ENCODE measurements at regions not wholly inside any gene's neighbourhood (a gene's known extent, or its start where the extent isn't known, plus 50 kb on each side); places are given as distances from the start of the nearest gene placed in this dataset.

- FAIRE-seq = no peak
- POLR2A ChIA-PET = no interaction called here
These were observed 117.6 kb upstream of the TMPRSS15 start for GRCh38 chr21:18521204-18521603.

More at GRCh38 chr21:18521204-18521603, 117.6 kb upstream of the TMPRSS15 start:
- Histone ChIP-seq H3K4me1 (ENCODE audit: control insufficient read depth, extremely low read depth, insufficient read depth, low read length) (no peaks in the 10 kb centered on the region), H2AFZ (ENCODE audit: low read depth, low read length) (no peak overlapping the region), H3K9me3 (replicated peaks; ENCODE audit: control insufficient read depth, insufficient read depth, low read length) (no peaks in the 10 kb centered on the region), H3K9me1 (replicated peaks; ENCODE audit: control insufficient read depth, extremely low read depth, insufficient read depth, low read length) (no peaks in the 10 kb centered on the region), H3K4me2 (ENCODE audit: insufficient read depth, low read length) (no peak overlapping the region), H4K20me1 (replicated peaks; ENCODE audit: control insufficient read depth, extremely low read depth, insufficient read depth, low read length) (no peaks in the 10 kb centered on the region), H3K79me2 (ENCODE audit: control insufficient read depth, insufficient read depth, low read length) (no peaks in the 10 kb centered on the region), H3K27ac (ENCODE audit: insufficient read depth, low read depth, low read length) (no peak overlapping the region), H3K4me3 (replicated peaks in 1 of 3; ENCODE audit: insufficient read depth in 1 of 3, low read depth in 1 of 3, low read length in 3 of 3) (no peak overlapping the region), H3K9ac (replicated peaks; ENCODE audit: extremely low read depth, insufficient read depth, low read length) (no peak overlapping the region), H3K36me3 (ENCODE audit: control insufficient read depth in 2 of 2, extremely low read depth in 1 of 2, insufficient read depth in 2 of 2, low read length in 2 of 2) (no peaks in the 10 kb centered on the region), H3K27me3 (ENCODE audit: control insufficient read depth in 2 of 2, insufficient read depth in 2 of 2, low read length in 2 of 2) (no peaks in the 10 kb centered on the region)
- intact Hi-C loops (cut with micrococcal nuclease) (loop anchor here (10.0 kb wide), 1 partner anchor 194 kb away; no protein-coding TSS in a partner anchor), dilution Hi-C loops (cut with MboI; ENCODE audit: extremely low pct_ligation_motif_present, low sequenced_read_pairs) (no loop called here)
- TF ChIP-seq POLR2A (IDR thresholded peaks at IDR 0.05; ENCODE audit: low read depth, low read length) = no peak
- no peak for TF ChIP-seq EZH2 (IDR thresholded peaks at IDR 0.05; ENCODE audit: borderline replicate concordance, low read depth, low read length, severe bottlenecking)
- TF ChIP-seq MAX (IDR thresholded peaks at IDR 0.05; ENCODE audit: insufficient read depth, insufficient read length) = no peak
- TF ChIP-seq POLR2AphosphoS5 (IDR thresholded peaks at IDR 0.05; ENCODE audit: insufficient read depth, low read depth, low read length) = no peak
- TF ChIP-seq FOS (IDR thresholded peaks at IDR 0.05; ENCODE audit: borderline replicate concordance, insufficient read depth, low read length) = no peak
- no peak for TF ChIP-seq MYC (IDR thresholded peaks at IDR 0.05; ENCODE audit: low read depth, low read length)
- no peak for TF ChIP-seq JUN (IDR thresholded peaks at IDR 0.05; ENCODE audit: borderline replicate concordance, insufficient read depth, insufficient read length, low read depth)
- TF ChIP-seq GATA2 (IDR thresholded peaks at IDR 0.05; ENCODE audit: insufficient read depth, insufficient read length, low read depth, low read length) = no peak
- no peak for TF ChIP-seq CTCF (IDR thresholded peaks at IDR 0.05; ENCODE audit: extremely low read depth in 1 of 2, insufficient read depth in 1 of 2, low read depth in 1 of 2, low read length in 2 of 2)
- CTCF ChIA-PET = no interaction called here
- no peak for DNase-seq (ENCODE audit: low read depth, low spot score)
- no TSS peak for BruUV-seq (replicated peaks)

Data from endothelial cell of umbilical vein (primary cell).